ENCODE measurements at regions not wholly inside any gene's neighbourhood (a gene's known extent, or its start where the extent isn't known, plus 50 kb on each side); places are given as distances from the start of the nearest gene placed in this dataset.

DNA sequence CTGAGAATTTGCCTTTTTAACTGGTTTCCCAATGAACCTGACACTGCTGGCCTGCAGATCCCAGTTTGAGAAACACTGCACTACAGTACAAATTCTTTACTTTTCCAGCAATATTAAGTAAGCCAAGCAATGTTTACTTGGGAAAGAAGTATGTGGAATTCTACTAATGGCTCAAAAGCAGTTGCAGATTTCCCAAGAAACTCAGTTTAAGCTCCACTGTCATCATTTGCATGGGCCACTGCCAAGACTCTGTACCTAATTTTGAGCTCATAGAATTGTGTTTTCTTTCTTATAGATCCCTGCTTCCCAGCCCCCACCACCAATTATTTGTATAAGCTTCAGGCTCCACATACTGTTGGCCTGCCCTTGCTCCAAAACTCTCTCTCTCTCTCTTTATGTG lies 676.1 kb downstream of the RNF144A start:
- no peak for DNase-seq

DNA sequence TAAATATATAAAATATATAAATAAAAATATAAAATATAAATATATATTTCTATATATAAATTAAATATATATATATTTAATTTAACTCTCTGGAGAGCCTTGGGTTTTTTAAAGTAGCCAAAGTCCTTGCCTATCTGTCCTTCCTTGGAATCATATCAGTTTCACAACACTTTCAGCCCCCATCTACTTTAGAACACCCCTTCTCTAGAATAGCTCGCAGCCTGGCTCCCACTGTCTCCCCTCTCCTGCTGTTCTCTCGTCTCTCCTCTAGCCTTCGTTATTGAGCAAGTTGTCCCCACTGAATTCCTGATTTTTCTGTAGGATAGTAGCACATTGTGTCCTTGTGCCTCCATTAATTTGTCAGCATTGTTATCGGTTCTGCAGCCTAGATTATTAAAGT lies 677.0 kb downstream of the RNF144A start:
- DNase-seq: no peak

DNA sequence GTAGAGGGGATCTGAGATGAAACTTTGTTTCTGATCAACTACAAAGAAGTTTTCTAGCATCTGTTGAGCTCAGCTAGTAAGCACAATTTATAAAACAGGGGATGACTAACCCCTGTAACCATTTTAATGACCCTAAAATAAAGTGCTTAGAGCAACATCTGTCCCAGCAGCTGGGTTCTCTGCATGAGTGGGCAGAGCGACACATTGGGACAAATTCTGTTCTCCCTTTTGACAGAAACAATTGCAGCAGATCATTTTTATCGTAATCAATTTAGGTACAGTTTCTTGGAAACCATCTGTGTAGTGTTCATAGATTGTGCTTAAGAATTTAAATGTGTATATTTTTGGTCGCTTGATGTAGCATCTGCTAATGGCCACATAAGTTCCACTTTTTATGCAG lies 678.0 kb downstream of the RNF144A start:
- no peak for DNase-seq

DNA sequence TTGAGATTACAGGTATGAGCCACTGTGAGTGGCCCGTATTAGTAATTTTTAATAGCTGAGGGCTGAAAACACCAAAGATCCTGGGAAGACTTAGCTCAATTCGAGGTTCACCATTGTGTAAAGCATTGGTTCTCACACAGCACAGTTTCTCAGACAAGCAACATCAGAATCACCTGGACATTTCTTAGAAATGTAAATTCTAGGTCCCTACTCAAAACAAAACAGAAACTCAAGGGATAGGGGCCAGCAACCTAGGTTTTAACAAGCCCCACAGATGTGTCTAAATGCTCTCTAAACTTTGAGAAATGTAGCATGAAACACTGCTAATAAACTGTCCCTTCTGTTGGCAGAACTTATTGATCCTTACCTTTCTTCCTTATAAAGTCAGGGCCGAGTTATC lies 681.2 kb downstream of the RNF144A start:
- DNase-seq: no peak

DNA sequence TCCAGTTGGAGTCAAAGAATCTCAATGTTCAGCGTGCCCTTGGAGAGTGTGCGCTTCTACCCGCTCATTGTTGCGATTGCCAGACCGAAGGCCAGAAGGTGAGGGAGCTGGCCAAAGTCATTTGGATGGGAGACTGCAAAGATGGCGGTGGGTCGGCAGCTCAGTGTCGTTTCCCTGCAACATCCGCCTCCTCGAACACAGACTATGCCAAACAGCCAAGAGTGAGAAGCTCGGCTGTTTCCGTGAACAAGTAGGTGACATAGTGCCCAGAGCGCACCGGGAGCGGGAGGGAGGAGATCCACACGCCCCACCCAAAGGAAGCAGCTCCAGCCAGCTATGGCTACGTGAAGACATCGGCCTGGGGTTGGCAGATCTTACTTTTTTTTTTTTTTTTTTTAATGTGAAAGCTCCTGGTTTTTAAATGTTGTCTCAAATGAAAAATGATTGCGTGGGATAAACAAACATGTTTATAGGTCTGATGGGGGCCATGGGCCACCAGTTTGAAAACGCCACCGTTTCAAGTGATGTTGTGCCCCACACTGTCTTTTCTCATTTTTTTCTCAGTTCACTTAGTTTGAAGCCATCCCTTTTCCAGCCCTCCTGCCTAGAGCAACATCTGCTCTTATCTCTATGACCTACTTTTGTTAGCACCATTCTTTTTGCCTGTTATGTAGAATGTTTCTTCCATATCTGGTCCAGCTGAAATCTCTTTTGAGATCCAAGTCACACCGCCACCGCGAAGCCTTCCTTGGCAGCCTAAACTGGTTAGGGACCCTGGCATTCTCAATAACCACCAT lies 682.4 kb downstream of the RNF144A start:
- no peak for DNase-seq

DNA sequence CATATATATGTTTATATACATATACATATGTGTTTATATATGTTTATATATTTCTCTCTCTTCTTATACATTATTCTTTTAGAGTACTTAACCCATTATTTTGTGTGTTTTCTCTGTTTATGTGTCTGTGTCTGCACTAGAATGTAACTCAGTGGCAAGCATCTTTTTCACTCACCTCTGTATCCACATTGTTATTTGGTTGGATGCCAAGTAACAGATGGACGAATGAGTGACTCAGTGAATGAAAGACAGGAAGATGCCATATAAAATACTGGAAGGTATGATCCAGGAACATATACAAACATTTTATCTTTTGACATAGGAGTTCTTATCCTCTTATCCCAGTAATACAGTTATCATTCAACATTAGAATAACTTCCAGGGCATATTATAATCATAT lies 684.8 kb downstream of the RNF144A start:
- no peak for DNase-seq

DNA sequence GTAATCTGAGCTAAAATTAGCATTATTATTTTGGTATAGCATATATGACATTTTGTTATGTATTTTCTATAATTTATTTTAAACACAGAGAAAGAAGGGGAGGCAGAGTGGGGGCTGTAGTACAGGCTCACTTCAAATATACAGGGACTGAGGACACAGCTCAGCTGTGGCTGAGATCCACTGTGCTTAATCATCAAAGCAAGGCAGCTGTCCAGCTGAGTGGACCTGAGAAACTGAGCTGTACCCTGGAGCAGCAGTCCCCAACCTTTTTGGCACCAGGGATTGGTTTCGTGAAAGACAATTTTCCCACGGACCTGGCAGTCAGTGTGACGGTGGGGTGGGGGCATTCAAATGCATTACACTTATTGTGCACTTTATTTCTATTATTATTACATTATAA lies 687.2 kb downstream of the RNF144A start:
- no peak for DNase-seq

DNA sequence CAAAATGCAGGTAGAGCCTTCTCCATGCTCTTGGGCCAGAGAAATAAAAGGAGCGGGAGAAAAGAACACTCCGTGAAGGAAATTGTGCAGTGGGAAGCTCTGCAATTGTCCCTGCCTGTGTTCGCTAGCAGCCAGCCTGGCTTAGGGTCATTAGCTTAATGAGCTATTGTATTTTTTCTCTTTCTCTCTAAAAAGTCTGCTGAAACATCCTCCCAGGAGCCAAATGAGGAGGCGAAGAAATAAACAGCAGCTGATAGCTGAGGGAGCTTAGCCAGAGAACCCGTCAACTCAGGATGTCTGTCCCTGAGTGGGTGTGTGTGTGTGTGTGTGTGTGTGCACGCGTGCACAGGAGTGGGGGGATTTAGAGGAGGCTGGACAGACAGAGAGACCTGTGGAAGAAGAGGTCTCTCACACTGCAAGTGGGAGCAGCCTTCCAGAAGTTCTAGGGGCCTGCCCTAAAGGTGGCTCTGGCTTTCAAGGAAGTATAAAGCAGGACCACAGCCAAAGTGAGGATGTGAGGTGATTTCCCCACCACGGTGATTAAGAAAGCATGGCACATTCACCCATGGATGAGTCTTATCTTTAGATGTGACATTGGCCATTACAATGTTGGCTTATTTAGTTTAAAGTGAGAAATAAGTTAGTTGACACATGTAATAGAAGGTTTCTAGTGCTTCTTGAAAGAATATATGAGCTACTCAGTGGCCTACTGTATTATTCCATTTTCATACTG lies 690.4 kb downstream of the RNF144A start:
- DNase-seq: no peak

DNA sequence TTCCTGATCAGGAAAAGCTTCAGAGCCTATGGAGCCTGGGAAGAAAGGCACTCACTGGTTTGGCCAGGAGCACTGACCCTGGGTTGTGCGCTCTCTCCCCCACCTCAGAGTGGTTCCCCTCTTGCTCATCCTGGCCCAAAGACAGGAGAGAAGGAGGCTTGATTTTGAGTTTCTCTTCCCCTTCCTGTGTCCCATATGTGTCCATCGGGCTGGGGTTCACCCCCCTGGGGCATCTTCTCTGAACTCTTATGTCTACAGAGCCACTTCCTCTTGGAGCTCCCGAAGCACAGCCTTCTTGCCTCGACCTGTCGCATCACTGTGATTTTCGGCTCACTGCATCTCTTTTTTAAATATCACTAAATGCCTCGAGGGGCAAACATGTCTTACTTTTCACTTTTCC lies 692.3 kb downstream of the RNF144A start:
- no peak for DNase-seq

DNA sequence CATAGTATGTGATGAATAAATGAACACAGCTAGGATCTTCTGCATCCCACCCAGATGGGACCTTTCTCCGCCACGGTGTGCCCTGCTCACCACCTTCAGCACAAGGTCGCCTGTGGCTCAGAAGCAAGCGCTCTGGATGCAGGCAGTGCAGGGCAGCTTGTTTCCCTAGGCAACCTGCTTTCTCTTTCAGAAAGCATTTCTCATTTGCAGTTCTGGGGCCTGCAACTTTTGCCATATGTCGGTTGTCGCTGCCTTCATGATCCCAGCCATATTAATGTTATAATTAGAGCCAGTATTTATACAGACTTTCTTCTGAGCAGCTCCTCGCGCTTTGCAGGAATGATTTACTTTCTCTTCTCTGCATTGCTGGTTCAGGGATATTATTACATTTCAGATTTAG lies 692.8 kb downstream of the RNF144A start:
- no peak for DNase-seq

DNA sequence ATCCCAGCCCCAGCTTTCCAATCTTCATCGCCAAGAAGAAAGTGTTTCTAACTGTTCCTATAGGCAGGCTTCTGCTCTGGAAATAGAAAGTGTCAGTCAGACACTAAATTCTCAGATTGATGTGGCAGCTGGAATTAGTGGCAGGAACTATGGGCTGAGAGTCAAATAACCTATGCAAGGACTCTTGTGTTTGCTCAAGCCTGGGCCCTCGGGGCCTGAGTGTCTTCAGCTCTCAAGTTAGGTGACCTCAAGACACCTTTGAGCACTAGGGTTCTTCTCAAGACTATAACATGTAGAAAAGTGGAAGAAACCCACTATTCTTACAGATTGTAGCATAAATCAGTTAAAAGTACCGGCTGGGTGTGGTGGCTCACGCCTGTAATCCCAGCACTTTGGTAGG lies 694.5 kb downstream of the RNF144A start:
- DNase-seq: no peak

DNA sequence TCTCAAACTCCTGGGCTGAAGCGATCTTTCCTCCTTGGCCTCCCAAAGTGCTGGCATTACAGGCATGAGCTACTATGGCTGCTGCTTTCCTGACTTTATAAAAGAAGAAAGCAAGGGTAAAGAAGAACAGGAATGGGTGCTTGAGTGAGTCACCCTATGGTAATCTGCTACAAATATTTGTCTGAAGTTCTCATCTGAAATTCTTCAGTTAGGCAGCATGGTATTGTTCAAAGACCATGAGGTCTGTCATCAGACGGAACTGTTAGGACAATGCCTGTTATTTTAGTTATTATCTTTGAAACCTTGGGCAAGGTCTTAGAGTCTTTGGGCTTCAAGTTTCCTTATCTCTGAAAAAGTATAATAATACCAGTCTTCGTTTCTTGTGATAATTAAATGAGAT lies 695.8 kb downstream of the RNF144A start:
- DNase-seq: no peak

DNA sequence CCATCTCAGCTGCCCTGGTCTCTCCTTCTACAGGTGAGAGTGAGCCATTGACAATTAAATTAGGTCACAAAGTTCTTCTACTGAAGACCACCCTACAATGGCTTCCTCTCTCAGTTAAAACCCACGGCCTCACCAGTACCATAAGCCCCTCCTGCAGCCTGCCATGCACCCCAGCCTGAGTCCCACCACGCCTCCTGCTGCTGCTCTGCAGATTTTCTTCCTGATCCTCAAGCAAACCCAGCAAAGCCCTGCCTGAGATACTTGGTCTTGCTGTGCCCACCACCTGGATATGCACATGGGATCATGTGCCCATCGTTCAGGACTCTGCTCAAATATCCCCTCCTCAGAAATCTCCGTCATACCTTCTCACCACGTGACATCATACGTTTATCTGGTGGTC lies 696.6 kb downstream of the RNF144A start:
- DNase-seq: no peak

DNA sequence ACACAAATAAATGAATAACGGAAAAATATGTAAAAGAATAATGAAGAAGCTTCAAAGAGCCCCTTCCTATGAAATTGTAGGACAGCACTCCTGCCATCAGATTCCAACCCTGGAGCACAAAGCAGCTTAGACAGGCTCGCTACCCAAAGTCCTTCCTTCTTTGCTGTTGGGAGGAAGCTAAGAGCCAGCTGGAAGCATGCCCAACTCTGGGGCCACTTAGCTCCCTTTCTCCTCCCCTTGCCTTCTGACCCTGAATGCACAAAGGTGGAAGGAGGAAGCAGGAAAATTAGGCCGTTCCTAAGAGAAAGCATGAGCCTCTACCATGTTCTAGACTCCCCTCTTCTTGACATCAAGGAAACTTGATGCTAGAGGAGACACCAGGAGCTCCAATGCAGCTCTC lies 700.8 kb downstream of the RNF144A start:
- DNase-seq: no peak

DNA sequence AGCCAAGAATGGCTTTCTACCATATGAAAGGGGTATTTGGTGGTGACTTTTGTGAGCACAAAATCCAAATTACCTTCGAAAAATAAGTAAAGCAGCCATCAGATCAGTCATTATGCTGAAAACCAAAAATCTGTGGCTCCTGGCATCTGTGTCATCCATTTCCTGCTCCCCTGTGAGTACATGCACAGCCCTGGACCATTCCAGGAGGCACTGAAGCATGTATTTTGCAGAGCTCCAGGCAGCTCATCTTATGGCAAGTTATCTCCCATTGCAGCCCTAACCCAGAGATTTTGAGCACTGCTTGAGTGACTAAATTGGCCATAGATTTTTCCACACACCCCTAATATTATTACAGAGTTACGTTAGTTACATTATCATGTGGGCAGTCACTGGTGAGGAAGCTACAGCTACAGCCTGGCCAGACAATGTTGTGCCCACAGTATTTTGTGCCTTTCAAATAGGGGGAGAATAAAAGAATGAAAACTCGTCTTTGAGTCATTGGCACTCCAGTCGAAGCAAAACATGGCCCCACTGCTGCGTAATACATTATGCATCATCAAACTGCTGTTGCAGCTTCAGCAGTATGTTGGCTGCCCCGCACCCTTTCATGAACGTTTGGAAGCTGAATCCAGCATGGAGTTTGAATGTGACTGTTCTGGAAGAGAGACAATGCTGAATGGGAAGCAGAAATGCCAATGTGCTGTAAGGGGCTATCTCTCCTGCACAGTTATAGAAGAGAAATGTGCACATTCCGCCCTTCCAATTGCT lies 702.2 kb downstream of the RNF144A start:
- no peak for DNase-seq

DNA sequence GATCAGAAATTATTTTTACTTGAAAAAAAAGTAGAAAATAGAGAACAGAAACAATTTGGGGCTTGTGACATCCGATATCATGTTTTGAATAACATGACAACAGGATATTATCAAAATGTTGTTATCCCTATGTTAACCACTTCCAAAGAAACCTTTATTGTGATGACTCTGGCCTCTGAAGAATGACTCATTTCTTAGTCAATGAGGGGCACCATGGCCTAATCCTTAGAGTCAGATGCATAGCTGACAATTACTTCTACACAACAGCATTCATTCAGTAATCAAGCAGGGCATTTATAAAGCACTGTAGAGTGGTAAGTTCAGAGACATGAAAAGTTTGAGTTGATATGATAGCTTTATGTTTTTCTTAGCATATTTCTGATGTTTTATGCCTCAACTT lies 703.0 kb downstream of the RNF144A start:
- no peak for DNase-seq

DNA sequence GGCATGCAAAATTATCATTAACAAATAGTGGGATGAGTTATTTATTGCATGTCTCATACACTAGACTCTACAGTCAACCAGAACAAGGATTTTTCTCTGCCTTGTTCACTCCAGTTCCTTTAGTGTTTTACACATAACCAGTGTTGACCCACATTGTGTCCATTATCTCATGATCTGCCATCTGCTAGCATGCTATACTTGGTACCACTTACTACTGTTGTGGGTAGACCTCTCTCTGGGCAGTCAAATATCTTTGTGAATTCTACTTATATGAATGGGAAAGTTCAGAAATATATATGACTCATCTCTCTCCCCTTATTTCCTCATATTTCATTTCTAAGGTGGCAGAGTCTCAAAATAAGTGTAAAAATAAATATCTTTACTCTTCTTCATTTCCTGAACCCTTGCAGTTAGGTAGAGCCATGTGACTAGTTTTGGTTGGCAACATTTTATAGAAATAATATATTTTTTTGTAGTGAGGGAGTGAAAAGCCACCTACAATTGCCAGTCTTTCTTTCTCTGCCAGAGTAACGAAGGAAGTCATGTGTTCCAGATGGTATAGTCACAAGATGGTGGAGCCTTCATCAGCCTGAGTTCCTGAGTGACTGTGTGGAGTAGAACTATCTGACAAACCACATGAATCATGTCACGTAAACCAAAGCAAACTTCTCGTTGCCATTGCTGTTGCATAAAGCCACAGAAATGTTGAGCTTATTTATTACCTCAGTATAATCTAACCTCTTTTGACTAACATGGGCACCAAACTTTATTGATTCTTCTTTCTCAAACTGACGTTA lies 704.0 kb downstream of the RNF144A start:
- no peak for DNase-seq

DNA sequence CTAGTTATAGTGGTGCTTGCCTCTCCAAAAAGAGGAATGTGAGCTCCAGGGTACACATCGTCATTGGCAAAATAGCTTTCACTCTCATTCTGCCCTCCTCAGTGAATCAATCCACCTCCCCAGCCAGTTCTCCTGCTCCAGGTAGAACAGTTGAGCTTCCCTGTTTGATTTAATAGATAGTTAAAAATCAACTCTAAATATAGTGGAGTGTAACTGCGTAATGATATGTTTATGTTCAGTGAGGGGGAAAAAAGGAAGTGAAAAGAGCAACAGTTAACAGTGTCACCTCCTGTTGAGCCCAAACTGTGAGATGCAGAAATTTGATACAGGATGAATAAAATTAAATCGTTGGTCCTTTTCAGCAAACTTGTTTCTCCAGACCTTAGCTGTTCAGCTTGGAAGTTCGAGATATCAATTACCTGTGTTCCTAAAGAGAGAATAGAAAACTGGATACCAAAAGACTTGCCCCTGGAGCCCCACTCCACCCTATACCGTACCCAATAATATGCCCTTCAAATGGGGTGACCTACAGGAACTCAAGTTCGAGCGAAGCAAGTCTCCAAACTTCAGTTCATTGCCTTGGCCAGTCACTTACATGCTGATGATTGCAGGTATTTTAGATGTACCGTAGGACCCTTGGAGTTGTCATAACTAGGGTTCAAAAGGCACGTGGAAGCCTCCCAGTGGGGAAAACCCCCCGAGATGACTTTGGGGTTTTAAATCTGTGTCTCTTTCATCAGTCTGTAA lies 708.4 kb downstream of the RNF144A start:
- DNase-seq: no peak

DNA sequence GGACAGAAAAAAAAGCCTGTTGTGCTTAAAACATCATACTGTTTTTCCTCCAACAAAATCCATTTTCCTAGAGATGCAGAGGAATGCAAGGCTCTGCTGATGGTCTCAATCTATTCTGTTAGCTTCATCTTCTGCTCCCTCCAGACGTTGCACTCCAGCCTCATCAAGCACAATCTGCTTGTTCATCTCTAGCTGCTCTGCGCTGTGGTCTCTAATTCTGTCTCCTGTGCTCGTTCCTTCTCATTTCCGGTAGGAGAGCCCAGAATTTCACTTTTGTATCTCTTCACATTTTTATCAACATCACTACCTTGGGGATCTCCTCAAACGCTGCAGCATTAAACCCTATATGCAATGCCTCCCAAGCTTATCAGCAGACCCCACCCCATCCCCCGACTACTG lies 708.9 kb downstream of the RNF144A start:
- no peak for DNase-seq

DNA sequence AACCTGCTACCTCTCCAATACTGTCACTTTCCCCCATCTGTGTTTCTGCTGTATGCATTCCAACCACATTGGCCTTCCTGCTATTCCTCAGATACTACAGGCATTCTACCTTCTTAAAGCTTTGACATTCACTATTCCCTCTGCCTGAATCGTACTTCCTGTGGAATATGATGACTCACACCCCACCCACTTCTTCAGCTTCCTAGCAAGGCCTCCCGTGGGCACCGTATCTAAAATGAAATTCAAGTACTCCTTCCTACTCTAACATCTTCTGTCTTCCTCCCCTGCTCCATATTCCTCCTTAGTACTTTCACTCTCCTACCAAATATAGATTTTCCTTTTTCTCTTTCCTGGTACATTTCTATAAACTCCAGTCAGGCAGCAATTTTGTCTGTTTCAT lies 710.4 kb downstream of the RNF144A start:
- no peak for DNase-seq

DNA sequence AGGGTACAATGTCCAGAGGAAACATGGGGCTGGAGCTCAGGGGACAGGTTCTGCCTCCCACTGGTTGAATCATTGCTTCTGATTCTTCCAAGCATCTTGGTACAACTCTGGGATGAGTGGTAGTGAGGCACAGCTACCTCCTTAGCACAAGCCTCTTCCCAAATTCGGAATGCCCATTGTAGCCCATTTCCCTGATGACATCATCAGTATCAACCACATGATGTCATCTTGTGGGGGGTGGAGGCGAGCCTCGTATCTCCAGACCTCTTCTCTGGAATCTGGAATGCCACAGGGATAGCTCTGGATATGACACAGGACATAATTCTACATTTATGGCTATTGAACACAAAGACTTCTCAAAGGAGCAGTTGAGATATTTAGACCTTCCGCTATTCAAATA lies 715.2 kb downstream of the RNF144A start:
- no peak for DNase-seq

All from right lung (tissue), 2 donors.